Upper lobe of left lung (tissue), 4 donors: ENCODE measurements at regions not wholly inside any gene's neighbourhood (a gene's known extent, or its start where the extent isn't known, plus 50 kb on each side); places are given as distances from the start of the nearest gene placed in this dataset.

Experiments used
- EP300 ChIP-seq, 4 donors: sonication (generic); formaldehyde crosslinking; IDR thresholded peaks; one replicate each; pipeline ENCODE4 v1.5.1; 2017; ENCODE audit warnings: antibody characterized with exemption in 4 of 4, control low read depth in 2 of 4
- POLR2A ChIP-seq, 4 donors: fragments of 450-650 bp; IDR thresholded peaks; one replicate each; pipeline ENCODE4 v1.5.1; 2016 to 2017; ENCODE audit warnings: antibody characterized with exemption in 4 of 4, mild to moderate bottlenecking in 2 of 4
- POLR2AphosphoS5 ChIP-seq, 2 donors: sonication (generic); formaldehyde crosslinking; IDR thresholded peaks; one replicate each; pipeline ENCODE4 v1.5.1; 2017; ENCODE audit warnings: antibody characterized with exemption in 2 of 2
- TF ChIP-seq, protein P1 (sequence below), 6 experiments: fragments of 450-650 bp in 4 of 6; fragments of 200-600 bp in 2 of 6; sonication (generic) in 2 of 6; IDR thresholded peaks; one replicate each; pipeline ENCODE4 v1.5.1; 2016 to 2019; ENCODE audit warnings: antibody characterized with exemption in 6 of 6

DNA sequence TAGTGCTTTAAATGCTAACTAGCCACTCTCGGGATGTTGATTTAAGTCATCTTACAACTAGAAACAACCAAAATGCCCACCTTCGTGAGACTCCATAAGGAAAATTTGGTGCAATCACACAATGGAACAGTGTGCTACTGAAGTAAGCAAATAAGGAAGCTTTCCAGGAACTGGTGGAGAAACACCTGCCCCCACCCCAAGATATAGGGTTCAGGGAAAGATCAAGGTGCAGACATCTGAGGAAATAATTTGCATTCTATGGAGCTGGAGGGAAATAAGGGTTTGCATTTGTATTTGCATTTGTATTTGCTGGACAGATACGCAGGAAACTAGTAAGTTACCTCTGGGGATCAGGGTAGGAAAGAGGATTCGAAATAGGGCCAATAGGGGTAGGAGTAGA lies 90.9 kb downstream of the ACAA2 start:
- TF ChIP-seq, protein P1, sequence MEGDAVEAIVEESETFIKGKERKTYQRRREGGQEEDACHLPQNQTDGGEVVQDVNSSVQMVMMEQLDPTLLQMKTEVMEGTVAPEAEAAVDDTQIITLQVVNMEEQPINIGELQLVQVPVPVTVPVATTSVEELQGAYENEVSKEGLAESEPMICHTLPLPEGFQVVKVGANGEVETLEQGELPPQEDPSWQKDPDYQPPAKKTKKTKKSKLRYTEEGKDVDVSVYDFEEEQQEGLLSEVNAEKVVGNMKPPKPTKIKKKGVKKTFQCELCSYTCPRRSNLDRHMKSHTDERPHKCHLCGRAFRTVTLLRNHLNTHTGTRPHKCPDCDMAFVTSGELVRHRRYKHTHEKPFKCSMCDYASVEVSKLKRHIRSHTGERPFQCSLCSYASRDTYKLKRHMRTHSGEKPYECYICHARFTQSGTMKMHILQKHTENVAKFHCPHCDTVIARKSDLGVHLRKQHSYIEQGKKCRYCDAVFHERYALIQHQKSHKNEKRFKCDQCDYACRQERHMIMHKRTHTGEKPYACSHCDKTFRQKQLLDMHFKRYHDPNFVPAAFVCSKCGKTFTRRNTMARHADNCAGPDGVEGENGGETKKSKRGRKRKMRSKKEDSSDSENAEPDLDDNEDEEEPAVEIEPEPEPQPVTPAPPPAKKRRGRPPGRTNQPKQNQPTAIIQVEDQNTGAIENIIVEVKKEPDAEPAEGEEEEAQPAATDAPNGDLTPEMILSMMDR (IDR thresholded peaks at IDR 0.05) = no peak
- TF ChIP-seq POLR2A (IDR thresholded peaks at IDR 0.05) = no peak
- no peak for TF ChIP-seq EP300 (IDR thresholded peaks at IDR 0.05)
- TF ChIP-seq POLR2AphosphoS5 (IDR thresholded peaks at IDR 0.05) = no peak
